ENCODE measurements at regions not wholly inside any gene's neighbourhood (a gene's known extent, or its start where the extent isn't known, plus 50 kb on each side); places are given as distances from the start of the nearest gene placed in this dataset.

DNA sequence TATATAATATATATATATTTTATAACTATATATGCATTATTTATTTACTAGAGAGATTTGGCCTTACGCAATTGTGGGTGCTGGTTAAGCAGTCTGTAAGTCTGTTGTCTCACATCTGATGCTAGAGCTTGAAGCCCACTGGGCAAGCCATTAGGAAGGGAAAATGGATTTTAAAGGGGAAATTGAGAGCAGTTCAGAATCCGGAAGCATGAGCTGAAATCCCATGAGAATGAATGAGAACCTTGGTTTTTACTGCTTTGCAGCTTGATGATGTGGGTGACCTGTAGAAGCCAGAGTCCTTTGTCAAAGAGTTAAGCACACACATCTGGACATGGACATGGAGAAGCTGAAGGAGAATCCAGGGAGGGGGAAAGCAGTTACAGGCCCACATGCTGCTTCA is 220.8 kb upstream of the DAB1 start:
- TF ChIP-seq, protein P1, sequence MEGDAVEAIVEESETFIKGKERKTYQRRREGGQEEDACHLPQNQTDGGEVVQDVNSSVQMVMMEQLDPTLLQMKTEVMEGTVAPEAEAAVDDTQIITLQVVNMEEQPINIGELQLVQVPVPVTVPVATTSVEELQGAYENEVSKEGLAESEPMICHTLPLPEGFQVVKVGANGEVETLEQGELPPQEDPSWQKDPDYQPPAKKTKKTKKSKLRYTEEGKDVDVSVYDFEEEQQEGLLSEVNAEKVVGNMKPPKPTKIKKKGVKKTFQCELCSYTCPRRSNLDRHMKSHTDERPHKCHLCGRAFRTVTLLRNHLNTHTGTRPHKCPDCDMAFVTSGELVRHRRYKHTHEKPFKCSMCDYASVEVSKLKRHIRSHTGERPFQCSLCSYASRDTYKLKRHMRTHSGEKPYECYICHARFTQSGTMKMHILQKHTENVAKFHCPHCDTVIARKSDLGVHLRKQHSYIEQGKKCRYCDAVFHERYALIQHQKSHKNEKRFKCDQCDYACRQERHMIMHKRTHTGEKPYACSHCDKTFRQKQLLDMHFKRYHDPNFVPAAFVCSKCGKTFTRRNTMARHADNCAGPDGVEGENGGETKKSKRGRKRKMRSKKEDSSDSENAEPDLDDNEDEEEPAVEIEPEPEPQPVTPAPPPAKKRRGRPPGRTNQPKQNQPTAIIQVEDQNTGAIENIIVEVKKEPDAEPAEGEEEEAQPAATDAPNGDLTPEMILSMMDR (IDR thresholded peaks at IDR 0.05) = no peak
- no peak for TF ChIP-seq POLR2A (IDR thresholded peaks at IDR 0.05)

Measured in vagina (tissue), 2 donors.